Adrenal gland (tissue), 9 donors: ENCODE measurements at regions not wholly inside any gene's neighbourhood (a gene's known extent, or its start where the extent isn't known, plus 50 kb on each side); places are given as distances from the start of the nearest gene placed in this dataset.

ENCODE experiments used
- DNase-seq, 7 donors: peaks; one replicate each; pipeline ENCODE4 v3.0.0-alpha.2; 2019 to 2020
- H3K27ac ChIP-seq, 5 donors: fragments of 200-600 bp; sonication (generic) in 4 of 5; 1 replicate in 3 of 5; 2 replicates in 2 of 5; pipeline versions ENCODE4 v1.5.1 to v1.8.0; 2016 to 2020; ENCODE audit warnings: mild to moderate bottlenecking in 1 of 5
- H3K27me3 ChIP-seq: fragments of 200-600 bp; 2 replicates; pipeline ENCODE4 v1.8.0; 2021
- H3K36me3 ChIP-seq, 2 donors: fragments of 200-600 bp; replicated peaks in 1 of 2; 1 replicate in 1 of 2; 2 replicates in 1 of 2; pipeline versions ENCODE4 v1.5.1 to v1.8.0; 2018 to 2022
- H3K4me1 ChIP-seq, 2 donors: fragments of 200-600 bp; replicated peaks in 1 of 2; 1 replicate in 1 of 2; 2 replicates in 1 of 2; pipeline versions ENCODE4 v1.5.1 to v1.8.0; 2018 to 2021
- H3K4me3 ChIP-seq, 4 donors: fragments of 200-600 bp; sonication (generic) in 3 of 4; one replicate each; pipeline ENCODE4 v1.5.1; 2016 to 2018
- H3K9me3 ChIP-seq, 3 donors: fragments of 200-600 bp; sonication (generic) in 1 of 3; replicated peaks in 1 of 3; 1 replicate in 2 of 3; 2 replicates in 1 of 3; pipeline versions ENCODE4 v1.5.1 to v1.8.0; 2016 to 2021
- POLR2A ChIP-seq, 2 donors: fragments of 450-650 bp; IDR thresholded peaks; one replicate each; pipeline ENCODE4 v1.6.1; 2017; ENCODE audit warnings: antibody characterized with exemption in 2 of 2, mild to moderate bottlenecking in 2 of 2, moderate library complexity in 1 of 2
- WGBS, 4 donors: extraction: QIAGEN DNeasy Blood & Tissue Kit in 2 of 4; methylation state at CpG; one replicate each; pipeline versions ENCODE4 v1.1.5 to v1.1.7; 2013 to 2017; 5-methylcytosine and 5-hydroxymethylcytosine counted together
- intact Hi-C, 2 donors: fragments of 100-400 bp; cut with DNase I; formaldehyde crosslinking; loops; one replicate each; pipeline versions ENCODE4 v1.14.1 to v1.15.0; 2022 to 2023
- TF ChIP-seq, protein P1 (sequence below), 6 experiments: fragments of 450-650 bp in 4 of 6; fragments of 200-600 bp in 2 of 6; sonication (generic) in 1 of 6; IDR thresholded peaks; 1 replicate in 5 of 6; 2 replicates in 1 of 6; pipeline versions ENCODE4 v1.5.1 to v1.8.0; 2016 to 2021; ENCODE audit warnings: antibody characterized with exemption in 6 of 6, mild to moderate bottlenecking in 2 of 6, moderate library complexity in 1 of 6
- donor health status: healthy with polysubstance abuse.
- donor health status: Bipolar disorder and iron deficiency.
- donor health status: DM: yes; HTN: yes; CAD: no.
- donor health status: DM: no; HTN: no; CAD: no.
- donor health status: DM: no; HTN: no; CAD: no.

GRCh38 chr20:52818491-52818890, 153.7 kb upstream of the TSHZ2 start:
- Histone ChIP-seq H3K4me1 (no peaks in the 10 kb centered on the region), H3K4me3 (no peak overlapping the region), H3K9me3 (no peaks in the 10 kb centered on the region), H3K36me3 (no peaks in the 10 kb centered on the region), H3K27ac (no peak overlapping the region), H3K27me3 (no peaks in the 10 kb centered on the region)
- intact Hi-C loops, result no loop called here
- TF ChIP-seq, protein P1, sequence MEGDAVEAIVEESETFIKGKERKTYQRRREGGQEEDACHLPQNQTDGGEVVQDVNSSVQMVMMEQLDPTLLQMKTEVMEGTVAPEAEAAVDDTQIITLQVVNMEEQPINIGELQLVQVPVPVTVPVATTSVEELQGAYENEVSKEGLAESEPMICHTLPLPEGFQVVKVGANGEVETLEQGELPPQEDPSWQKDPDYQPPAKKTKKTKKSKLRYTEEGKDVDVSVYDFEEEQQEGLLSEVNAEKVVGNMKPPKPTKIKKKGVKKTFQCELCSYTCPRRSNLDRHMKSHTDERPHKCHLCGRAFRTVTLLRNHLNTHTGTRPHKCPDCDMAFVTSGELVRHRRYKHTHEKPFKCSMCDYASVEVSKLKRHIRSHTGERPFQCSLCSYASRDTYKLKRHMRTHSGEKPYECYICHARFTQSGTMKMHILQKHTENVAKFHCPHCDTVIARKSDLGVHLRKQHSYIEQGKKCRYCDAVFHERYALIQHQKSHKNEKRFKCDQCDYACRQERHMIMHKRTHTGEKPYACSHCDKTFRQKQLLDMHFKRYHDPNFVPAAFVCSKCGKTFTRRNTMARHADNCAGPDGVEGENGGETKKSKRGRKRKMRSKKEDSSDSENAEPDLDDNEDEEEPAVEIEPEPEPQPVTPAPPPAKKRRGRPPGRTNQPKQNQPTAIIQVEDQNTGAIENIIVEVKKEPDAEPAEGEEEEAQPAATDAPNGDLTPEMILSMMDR (IDR thresholded peaks at IDR 0.05), result no peak
- TF ChIP-seq POLR2A (IDR thresholded peaks at IDR 0.05), result no peak
- no peak for DNase-seq
- 92 to 95% (median 93%) methylated on average over 5 of the region's 5 CpGs for WGBS, 4 donors

DNA sequence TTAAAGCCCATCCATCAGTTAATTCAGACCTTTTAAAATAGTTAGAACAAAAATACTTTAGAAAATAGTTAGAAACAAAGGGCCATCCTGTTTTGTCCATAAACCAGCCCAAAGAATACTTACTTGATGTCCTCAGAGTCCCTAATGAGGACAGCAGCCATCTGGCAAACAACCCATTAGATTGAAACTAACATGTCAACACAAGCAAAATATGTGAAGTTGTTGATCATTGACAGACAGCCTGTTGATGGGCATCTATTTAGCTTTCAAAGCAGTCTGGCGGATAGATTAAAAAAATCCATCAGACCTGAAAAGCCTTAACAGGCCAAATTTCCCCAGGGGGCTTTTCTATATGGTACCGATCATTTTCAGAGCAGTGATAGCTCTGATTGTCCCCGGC, 154.2 kb upstream of the TSHZ2 start:
- H3K4me3 ChIP-seq, result no peak overlapping the region
- intact Hi-C loops, result no loop called here
- DNase-seq, result no peak
- H3K36me3 ChIP-seq, result no peaks in the 10 kb centered on the region
- whole genome bisulfite sequencing, 4 donors, result 81 to 98% (median 96%) methylated on average over 3 of the region's 3 CpGs
- H3K27me3 ChIP-seq, result no peaks in the 10 kb centered on the region
- H3K27ac ChIP-seq, result no peak overlapping the region
- TF ChIP-seq, protein P1 (IDR thresholded peaks at IDR 0.05), result no peak
- no peak for TF ChIP-seq POLR2A (IDR thresholded peaks at IDR 0.05)
- no peaks in the 10 kb centered on the region for H3K9me3 ChIP-seq
- H3K4me1 ChIP-seq, result no peaks in the 10 kb centered on the region

DNA sequence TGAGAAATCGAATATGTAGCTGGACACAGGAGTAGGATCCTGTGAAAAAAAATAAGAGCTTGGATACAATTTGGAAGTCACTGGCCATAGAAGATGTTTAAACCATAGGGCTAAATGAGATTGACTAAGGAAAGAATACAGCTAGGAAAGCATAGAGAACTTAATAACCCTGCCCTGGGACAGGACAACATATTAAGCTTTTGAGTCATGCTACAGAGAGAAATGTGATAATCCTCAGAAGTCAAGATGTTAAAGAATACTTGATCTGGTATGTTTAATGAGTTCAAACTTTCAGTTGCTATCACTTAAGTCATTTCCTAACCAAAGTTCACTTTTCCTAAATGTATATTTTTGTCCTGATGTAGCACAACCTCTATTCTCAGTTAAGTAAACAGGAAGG, 154.6 kb upstream of the TSHZ2 start:
- Histone ChIP-seq H3K27me3 (no peaks in the 10 kb centered on the region), H3K36me3 (no peaks in the 10 kb centered on the region), H3K4me1 (no peaks in the 10 kb centered on the region), H3K9me3 (no peaks in the 10 kb centered on the region), H3K4me3 (no peak overlapping the region), H3K27ac (no peak overlapping the region)
- DNase-seq, result no peak
- TF ChIP-seq, protein P1 (IDR thresholded peaks at IDR 0.05), result no peak
- TF ChIP-seq POLR2A (IDR thresholded peaks at IDR 0.05), result no peak
- 74 to 90% (median 82%) methylated on average over 1 of the region's 1 CpG for WGBS, 4 donors
- intact Hi-C loops, result no loop called here

DNA sequence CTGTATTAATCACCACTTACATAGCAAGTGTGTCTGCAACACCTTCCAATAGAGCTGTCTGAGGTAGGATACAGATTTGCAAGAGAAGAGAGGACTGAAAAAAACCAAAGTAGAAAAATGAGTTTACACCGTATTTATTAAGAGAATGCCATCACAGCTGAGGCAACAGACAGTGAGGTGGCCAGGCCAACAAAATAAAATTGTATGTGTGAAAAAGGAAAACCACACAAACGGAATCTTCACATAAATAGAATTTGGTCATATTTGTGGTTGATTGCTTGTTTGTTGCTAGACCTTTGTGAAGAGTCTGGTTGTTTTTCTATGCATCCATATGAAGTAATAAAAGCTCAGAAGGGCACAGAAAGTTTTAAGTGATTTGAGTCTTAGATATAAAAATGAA, 157.8 kb upstream of the TSHZ2 start:
- Histone ChIP-seq H3K36me3 (no peaks in the 10 kb centered on the region), H3K27ac (no peak overlapping the region), H3K4me1 (no peaks in the 10 kb centered on the region), H3K27me3 (no peaks in the 10 kb centered on the region), H3K4me3 (no peak overlapping the region), H3K9me3 (no peaks in the 10 kb centered on the region)
- TF ChIP-seq POLR2A (IDR thresholded peaks at IDR 0.05), result no peak
- TF ChIP-seq, protein P1 (IDR thresholded peaks at IDR 0.05), result no peak
- intact Hi-C loops, result no loop called here
- no peak for DNase-seq
- WGBS, 4 donors, result 78 to 87% (median 85%) methylated on average over 2 of the region's 2 CpGs
